ENCODE measurements at regions not wholly inside any gene's neighbourhood (a gene's known extent, or its start where the extent isn't known, plus 50 kb on each side); places are given as distances from the start of the nearest gene placed in this dataset.

- TF ChIP-seq, protein P1, sequence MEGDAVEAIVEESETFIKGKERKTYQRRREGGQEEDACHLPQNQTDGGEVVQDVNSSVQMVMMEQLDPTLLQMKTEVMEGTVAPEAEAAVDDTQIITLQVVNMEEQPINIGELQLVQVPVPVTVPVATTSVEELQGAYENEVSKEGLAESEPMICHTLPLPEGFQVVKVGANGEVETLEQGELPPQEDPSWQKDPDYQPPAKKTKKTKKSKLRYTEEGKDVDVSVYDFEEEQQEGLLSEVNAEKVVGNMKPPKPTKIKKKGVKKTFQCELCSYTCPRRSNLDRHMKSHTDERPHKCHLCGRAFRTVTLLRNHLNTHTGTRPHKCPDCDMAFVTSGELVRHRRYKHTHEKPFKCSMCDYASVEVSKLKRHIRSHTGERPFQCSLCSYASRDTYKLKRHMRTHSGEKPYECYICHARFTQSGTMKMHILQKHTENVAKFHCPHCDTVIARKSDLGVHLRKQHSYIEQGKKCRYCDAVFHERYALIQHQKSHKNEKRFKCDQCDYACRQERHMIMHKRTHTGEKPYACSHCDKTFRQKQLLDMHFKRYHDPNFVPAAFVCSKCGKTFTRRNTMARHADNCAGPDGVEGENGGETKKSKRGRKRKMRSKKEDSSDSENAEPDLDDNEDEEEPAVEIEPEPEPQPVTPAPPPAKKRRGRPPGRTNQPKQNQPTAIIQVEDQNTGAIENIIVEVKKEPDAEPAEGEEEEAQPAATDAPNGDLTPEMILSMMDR (IDR thresholded peaks at IDR 0.05; ENCODE audit: low read depth, low read length, poor library complexity, severe bottlenecking) = no peak
- no peak for TF ChIP-seq EZH2phosphoT487 (IDR thresholded peaks at IDR 0.05; ENCODE audit: borderline replicate concordance, low read length)
Measured at GRCh38 chr10:28794986-28795385, 117.7 kb downstream of the BAMBI start.

Measured in DOHH2 (cell line).